ENCODE measurements at regions not wholly inside any gene's neighbourhood (a gene's known extent, or its start where the extent isn't known, plus 50 kb on each side); places are given as distances from the start of the nearest gene placed in this dataset.

DNA sequence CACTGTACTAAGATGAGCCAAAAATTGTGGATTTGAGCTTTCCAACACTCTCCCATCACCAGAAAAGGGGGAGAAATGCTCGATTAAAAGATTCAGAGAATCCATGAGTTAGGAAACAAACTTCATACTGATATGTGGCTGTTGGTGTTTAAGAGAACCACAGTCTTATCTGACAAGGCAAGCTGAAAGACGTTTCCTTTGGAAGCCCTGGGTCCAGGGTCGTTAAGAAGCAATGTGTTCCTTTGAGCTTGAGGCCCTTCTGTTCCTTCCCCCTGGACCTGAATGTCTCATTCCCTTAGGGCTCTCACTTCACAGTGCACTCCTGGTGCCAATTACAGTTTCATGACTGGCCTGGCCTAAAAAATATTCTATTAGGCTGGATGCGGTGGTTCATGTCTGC, 524.8 kb upstream of the PPP2R3A start:
- ATAC-seq, result no peak
- peaks cover 8% of the 10 kb centered on the region for H3K4me1 Mint-ChIP-seq

DNA sequence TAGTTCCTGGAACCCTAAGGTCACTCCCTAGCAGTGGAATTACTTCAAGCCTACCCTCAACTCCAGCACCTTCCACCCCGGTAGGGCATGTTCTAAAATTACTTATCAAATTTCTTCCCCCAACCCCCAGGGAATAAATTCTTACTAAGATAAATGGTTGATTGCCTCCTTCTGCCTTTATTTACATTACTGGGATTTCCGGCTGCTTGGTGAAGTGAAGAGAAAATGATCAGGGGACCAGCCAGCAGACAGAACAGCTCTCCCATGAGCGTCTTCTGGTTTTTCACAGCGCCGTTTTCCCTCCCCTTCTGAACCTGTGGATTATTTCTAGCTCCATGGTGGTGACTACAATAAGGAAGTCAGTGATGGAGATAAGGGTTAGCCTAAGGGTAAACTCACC, 521.5 kb upstream of the PPP2R3A start:
- Mint-ChIP-seq H3K4me3 (peak overlapping the region; percentile 43), H3K4me1 (peaks cover 8% of the 10 kb centered on the region), H3K36me3 (no peaks in the 10 kb centered on the region), H3K9me3 (no peaks in the 10 kb centered on the region), H3K27ac (peak overlapping the region; percentile 22), H3K27me3 (no peaks in the 10 kb centered on the region)
- ATAC-seq, result peak; percentile 55

More for the DNA sequence above, 524.8 kb upstream of the PPP2R3A start:
- no peaks in the 10 kb centered on the region for H3K9me3 Mint-ChIP-seq
- H3K4me3 Mint-ChIP-seq, result no peak overlapping the region
- no peaks in the 10 kb centered on the region for H3K27me3 Mint-ChIP-seq
- no peaks in the 10 kb centered on the region for H3K36me3 Mint-ChIP-seq
- H3K27ac Mint-ChIP-seq, result no peak overlapping the region

DNA sequence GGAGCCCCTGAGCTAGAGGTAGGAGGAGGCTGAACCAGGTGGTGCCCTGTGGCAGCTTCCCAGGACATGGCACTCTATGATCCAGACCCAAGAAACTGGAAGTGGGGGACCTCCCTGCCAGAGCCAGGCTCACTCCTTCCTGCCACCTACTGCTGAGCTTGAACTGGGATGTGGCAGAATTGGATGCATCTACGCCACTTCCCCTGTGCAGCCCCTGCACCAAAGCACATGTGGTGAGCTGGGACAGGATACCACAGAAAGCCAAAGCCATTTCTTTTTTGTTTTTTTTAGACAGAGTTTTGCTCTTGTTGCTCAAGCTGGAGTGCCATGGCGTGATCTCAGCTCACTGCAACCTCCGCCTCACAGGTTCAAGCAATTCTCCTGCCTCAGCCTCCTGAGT, 518.0 kb upstream of the PPP2R3A start:
- Mint-ChIP-seq H3K36me3 (no peaks in the 10 kb centered on the region), H3K4me1 (peaks cover 8% of the 10 kb centered on the region), H3K27ac (no peak overlapping the region), H3K9me3 (no peaks in the 10 kb centered on the region), H3K27me3 (no peaks in the 10 kb centered on the region), H3K4me3 (no peak overlapping the region)
- ATAC-seq, result no peak

DNA sequence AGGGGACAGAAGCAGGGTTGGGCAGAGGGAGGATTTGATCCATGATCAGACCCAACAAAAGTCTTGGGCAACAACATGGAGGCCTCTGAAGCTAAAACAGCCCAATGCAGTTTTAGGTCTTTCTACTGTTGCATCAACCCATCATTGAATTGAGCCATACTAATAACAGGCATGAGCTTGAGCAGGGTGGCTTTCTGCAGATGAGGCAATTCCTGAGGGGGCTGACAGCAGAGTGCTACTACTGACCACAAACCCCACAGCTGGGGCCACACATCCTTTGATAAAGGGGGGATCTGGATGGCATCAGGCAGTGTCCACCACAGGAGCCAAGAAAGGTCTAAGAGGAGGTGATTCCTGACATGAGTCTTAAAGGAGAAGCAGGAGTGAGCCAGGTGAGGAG, 517.0 kb upstream of the PPP2R3A start:
- no peaks in the 10 kb centered on the region for H3K9me3 Mint-ChIP-seq
- no peak for ATAC-seq
- H3K4me3 Mint-ChIP-seq, result no peak overlapping the region
- no peaks in the 10 kb centered on the region for H3K36me3 Mint-ChIP-seq
- H3K27ac Mint-ChIP-seq, result no peak overlapping the region
- H3K27me3 Mint-ChIP-seq, result no peaks in the 10 kb centered on the region
- peaks cover 8% of the 10 kb centered on the region for H3K4me1 Mint-ChIP-seq

DNA sequence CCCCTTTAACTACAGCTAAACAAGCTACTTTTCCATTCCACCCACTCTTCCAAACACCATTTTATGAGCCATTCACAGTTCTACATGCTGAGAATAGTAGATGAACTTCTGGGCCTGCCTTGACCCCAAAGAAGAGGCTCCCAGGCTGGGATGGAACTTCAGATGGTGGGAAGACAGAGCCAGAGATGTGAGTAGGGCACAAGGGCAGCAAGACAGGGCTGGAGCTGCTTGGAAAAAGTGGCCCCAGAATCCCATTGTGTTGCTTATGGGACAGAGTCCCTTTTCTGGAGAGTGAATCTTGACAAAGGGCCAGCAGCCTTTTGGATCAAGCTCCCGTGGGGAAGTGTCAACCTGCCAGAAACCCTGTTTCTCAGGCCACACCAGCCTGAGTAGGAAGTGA, 516.5 kb upstream of the PPP2R3A start:
- Mint-ChIP-seq H3K4me1 (peaks cover 5% of the 10 kb centered on the region), H3K9me3 (no peaks in the 10 kb centered on the region), H3K27ac (no peak overlapping the region), H3K27me3 (no peaks in the 10 kb centered on the region), H3K4me3 (no peak overlapping the region), H3K36me3 (no peaks in the 10 kb centered on the region)
- ATAC-seq, result no peak

DNA sequence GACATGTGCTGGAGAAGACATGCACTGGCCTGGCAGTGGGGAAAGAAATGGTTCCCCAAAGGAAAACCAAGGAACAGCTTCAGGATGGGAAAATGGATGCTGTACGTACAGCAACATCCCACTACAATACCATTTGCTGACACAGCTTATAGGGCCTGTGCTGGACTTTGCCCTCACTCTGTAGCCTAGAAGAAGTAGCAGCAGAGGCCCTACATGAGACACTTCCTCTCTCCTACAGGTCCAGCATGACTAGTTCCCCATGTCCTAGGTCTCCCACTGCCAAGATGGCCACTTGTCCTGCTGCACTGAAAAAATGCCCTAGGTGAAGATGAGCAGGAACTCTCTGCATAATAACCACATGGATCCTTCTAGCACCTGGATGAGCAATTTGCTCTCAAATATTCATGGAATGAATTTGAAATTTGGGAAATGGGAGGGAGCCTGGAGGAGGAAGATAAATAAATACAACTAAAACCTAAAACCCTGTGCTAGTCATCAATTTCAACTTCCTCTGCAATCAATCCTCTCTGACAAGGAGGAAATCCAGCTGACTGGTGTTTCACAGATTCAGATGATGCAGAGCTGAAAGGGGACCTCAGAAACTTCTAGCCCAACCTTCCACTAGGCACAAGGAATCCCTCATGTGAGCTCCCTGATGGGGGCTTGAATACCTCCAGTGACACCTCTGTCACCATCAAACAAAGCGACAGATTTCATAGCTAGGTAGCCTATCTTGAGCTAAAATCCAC, 514.3 kb upstream of the PPP2R3A start:
- H3K27ac Mint-ChIP-seq, result no peak overlapping the region
- no peaks in the 10 kb centered on the region for H3K27me3 Mint-ChIP-seq
- no peaks in the 10 kb centered on the region for H3K4me1 Mint-ChIP-seq
- no peaks in the 10 kb centered on the region for H3K9me3 Mint-ChIP-seq
- no peaks in the 10 kb centered on the region for H3K36me3 Mint-ChIP-seq
- no peak for ATAC-seq
- H3K4me3 Mint-ChIP-seq, result no peak overlapping the region

DNA sequence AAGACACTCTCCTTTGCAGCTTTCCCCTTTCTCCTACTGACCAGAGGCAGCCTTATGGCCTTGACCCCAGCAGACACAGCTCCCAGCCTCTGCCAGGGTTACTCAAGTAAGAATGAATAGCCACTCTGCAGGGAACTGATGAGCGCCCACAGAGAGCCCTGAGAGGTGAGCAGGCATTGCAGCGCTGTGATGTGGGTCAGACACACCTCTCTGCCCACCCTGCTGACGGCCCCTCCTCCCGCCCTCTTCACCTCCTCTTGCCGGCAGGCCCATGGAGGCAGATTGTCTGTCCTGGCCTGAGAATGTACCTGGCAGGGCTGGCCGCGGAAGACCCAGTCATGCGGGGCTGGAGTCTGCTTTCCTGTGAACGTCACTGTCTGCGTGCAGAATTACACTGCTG, 512.6 kb upstream of the PPP2R3A start:
- H3K4me3 Mint-ChIP-seq, result no peak overlapping the region
- ATAC-seq, result no peak
- H3K9me3 Mint-ChIP-seq, result no peaks in the 10 kb centered on the region
- no peaks in the 10 kb centered on the region for H3K4me1 Mint-ChIP-seq
- H3K27ac Mint-ChIP-seq, result no peak overlapping the region
- H3K36me3 Mint-ChIP-seq, result no peaks in the 10 kb centered on the region
- H3K27me3 Mint-ChIP-seq, result no peaks in the 10 kb centered on the region

DNA sequence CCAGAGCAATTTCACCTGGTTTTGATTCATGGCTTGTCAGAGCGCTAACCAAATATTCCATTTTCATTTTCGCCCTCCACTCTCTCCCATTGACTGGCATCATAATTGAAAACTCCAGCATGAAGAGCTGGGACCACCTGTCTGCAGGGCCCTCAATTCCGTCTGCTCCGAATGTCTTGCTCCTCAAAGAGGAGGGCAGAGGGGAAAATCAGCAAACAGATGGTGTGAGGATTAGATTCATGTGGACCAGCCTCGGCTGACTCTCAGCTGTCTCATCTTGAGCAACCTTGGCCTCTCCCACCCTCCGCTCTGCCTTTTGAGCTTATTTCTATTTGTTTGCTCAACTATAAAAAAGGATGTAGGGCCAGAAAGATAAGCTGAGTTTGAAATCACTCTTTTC, 512.2 kb upstream of the PPP2R3A start:
- Mint-ChIP-seq H3K4me3 (no peak overlapping the region), H3K4me1 (no peaks in the 10 kb centered on the region), H3K27me3 (no peaks in the 10 kb centered on the region), H3K27ac (no peak overlapping the region), H3K36me3 (no peaks in the 10 kb centered on the region), H3K9me3 (no peaks in the 10 kb centered on the region)
- no peak for ATAC-seq

DNA sequence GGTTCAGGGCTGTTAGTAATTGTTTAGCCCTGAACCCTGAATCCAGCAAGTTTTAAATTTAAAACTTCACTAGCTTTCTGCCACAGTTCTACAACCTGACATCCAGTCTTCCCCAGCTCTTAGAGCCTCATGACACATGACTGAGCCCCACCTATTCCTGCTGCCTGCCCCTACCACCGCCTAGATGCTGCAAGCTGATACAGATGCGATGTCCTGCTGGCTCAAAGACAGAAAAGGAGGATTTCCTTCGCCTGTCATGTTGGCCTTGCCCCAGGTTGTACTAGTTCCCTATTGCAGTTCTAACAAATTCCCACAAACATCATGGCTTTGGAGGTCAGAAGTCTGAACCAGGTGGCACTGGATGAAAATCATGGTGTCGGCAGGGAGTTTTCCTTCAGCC, 510.6 kb upstream of the PPP2R3A start:
- H3K27me3 Mint-ChIP-seq, result no peaks in the 10 kb centered on the region
- no peak for ATAC-seq
- H3K9me3 Mint-ChIP-seq, result peaks cover 3% of the 10 kb centered on the region
- H3K4me1 Mint-ChIP-seq, result peaks cover 7% of the 10 kb centered on the region
- no peak overlapping the region for H3K27ac Mint-ChIP-seq
- no peak overlapping the region for H3K4me3 Mint-ChIP-seq
- H3K36me3 Mint-ChIP-seq, result no peaks in the 10 kb centered on the region

DNA sequence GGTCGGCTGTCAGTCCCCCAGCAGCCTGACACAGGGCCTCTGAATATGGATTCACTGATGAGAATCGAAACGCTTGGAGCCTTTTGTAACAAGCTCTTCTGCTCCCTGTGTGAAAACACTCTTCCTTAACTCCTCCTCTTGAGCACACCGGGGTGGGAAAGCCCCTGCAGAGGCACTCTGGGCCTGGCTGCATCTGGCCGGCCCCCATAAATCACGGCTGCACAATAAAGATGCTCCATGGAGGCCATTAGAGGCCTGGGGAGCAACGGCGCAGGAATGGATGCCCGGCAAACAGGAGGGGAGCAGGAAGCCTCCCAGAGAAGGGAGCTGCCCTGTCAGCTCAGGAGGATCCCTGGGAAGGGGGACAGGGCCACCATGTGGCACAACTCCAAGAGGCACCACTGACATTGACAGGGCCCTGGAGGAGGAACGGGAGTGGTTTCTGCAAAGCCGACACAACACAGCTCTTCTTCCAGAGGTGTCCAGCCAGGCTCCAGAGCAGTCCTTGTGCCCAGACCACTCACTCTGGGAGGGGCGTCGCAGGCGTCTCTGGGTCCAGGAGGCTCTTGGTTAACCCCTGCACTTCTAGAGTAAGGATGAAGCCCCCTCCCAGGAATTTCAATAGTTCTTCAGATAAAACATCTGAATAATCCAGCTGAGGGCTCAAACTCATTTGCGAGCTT, 509.3 kb upstream of the PPP2R3A start:
- H3K4me3 Mint-ChIP-seq, result no peak overlapping the region
- peak; percentile 18 for ATAC-seq
- H3K9me3 Mint-ChIP-seq, result peaks cover 8% of the 10 kb centered on the region
- H3K27ac Mint-ChIP-seq, result no peak overlapping the region
- H3K4me1 Mint-ChIP-seq, result peaks cover 18% of the 10 kb centered on the region
- H3K27me3 Mint-ChIP-seq, result no peaks in the 10 kb centered on the region
- H3K36me3 Mint-ChIP-seq, result no peaks in the 10 kb centered on the region

DNA sequence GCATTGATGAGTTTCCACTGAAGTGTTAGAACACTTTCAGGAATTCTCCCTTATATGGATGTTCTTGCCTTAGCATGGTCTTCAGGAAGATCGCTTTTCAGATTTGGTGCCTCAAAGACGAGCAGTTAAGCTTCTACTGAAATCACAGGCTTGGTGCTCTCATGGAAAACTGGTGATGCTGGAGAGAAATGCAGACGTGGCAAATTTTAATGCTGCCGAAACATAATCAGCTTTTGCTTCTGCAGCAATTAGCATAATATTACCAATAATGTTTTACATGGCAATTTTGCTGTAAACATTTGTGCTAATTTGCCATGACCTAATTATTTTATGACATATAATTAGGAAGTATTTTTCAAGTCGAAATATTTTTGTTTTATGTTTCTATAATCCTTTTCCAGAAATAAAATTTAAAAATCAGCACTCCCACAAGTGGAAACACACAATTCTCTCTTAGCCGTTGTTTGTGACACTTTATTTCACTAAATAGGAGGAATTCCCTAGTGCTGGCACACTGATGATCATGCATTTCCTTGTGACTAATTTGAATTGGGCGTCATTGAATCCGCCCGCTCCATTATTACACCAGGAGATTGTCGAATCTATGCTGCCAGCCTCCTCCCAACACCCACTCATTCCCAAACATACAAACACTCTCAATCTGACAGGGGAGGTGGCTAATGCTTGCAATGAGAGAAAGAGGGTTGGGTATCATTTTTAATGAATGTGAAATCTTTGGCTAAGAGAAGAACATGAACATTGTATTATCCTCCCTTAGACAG, 506.8 kb upstream of the PPP2R3A start:
- peak overlapping the region; percentile 18 for H3K27ac Mint-ChIP-seq
- ATAC-seq, result no peak

DNA sequence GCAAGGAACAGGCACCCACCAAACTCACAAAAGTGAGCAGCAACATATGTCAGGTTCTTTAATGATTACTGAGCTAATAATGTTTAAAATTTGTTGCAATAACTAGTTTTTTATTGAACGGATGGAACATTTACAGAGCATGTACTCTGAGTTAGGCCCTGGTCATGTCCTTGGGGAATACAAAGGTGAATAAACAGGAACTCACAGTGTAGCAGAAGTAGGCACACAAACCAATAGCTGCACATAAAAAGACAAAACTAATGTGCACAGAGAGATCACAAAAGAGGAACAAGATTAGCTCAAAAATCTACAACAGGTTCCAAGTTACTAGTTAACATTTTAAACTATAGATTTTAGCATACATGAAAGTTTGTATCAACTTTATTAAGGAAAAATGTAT, 505.3 kb upstream of the PPP2R3A start:
- Mint-ChIP-seq H3K4me1 (peaks cover 28% of the 10 kb centered on the region), H3K36me3 (no peaks in the 10 kb centered on the region), H3K4me3 (no peak overlapping the region), H3K9me3 (peaks cover 14% of the 10 kb centered on the region), H3K27ac (peak overlapping the region; percentile 53), H3K27me3 (no peaks in the 10 kb centered on the region)
- ATAC-seq, result peak; percentile 84

More for the DNA sequence above, 506.8 kb upstream of the PPP2R3A start:
- Mint-ChIP-seq H3K9me3 (peaks cover 14% of the 10 kb centered on the region), H3K36me3 (no peaks in the 10 kb centered on the region), H3K27me3 (no peaks in the 10 kb centered on the region), H3K4me1 (peaks cover 28% of the 10 kb centered on the region), H3K4me3 (no peak overlapping the region)

DNA sequence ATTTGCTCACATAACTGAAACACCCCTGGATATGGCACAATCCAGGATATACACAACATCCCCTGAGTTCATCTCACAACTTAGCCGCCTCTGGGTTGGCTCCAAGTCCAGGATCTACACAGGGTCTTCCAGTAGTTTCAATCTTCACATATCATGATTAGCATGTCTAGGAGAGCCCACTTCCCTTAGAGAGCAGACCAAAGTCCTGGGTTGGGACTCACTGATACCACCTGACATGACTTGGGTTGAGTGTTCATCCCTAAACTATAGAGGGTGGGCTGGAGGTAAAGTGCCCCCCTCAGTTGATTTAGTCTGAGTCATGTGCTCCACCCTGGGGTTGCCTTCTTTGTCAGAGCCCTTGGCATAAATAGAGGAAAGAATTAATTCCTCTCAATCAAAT, 493.6 kb upstream of the PPP2R3A start:
- Mint-ChIP-seq H3K27ac (no peak overlapping the region), H3K9me3 (no peaks in the 10 kb centered on the region), H3K4me3 (no peak overlapping the region), H3K27me3 (no peaks in the 10 kb centered on the region), H3K4me1 (no peaks in the 10 kb centered on the region), H3K36me3 (no peaks in the 10 kb centered on the region)
- no peak for ATAC-seq

DNA sequence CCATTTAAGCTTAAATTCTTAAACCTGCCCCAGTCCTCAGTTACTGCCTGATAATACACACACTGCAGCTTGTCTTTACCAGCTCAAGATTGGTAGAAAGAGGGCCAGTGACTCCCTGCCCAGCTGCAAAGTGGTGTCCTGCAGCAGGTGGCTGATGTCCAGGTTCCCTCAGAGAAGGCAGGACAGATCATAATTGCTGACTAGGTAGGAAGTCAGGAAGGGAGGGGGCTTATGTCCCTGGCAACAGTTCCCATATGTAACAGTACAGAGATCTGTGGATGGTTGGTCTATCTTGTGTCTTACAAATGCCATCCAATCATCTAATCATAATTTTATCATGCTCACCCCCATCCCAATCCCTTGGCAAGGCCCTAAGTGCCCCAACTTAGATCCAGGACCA, 492.1 kb upstream of the PPP2R3A start:
- H3K9me3 Mint-ChIP-seq, result no peaks in the 10 kb centered on the region
- H3K36me3 Mint-ChIP-seq, result no peaks in the 10 kb centered on the region
- H3K27ac Mint-ChIP-seq, result no peak overlapping the region
- no peaks in the 10 kb centered on the region for H3K27me3 Mint-ChIP-seq
- peak; percentile 5 for ATAC-seq
- H3K4me3 Mint-ChIP-seq, result no peak overlapping the region
- H3K4me1 Mint-ChIP-seq, result no peaks in the 10 kb centered on the region

DNA sequence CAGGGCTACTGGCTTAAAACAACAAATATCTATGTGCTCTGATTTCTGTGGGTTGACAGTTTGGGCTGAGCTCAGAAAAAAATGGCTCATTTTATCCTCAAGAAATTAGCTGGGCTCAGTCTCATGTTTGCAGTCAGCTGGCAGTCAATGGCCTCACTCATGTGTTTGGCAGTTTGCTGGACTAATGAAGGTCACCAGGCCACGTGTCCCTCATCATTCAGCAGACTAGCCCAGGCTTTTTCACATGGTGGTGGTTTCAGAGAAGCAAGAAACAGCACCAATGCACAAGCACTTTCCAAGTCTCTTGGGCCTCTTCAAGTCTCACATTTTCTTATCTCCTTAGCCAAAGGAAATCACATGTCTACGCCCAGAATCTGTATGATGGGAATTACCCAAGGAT, 478.3 kb upstream of the PPP2R3A start:
- ATAC-seq, result no peak
- H3K27me3 Mint-ChIP-seq, result no peaks in the 10 kb centered on the region
- H3K9me3 Mint-ChIP-seq, result no peaks in the 10 kb centered on the region
- no peaks in the 10 kb centered on the region for H3K36me3 Mint-ChIP-seq
- H3K4me3 Mint-ChIP-seq, result no peak overlapping the region
- no peaks in the 10 kb centered on the region for H3K4me1 Mint-ChIP-seq
- H3K27ac Mint-ChIP-seq, result no peak overlapping the region

Measured in stimulated activated memory B cell treated with anti-CD40 and anti-IgM and Interleukin-4, amounts not matched to agents 10 μg/mL and 1 μg/mL and 100 μg/mL, for 72 hours (primary cell).